KMS-11 (cell line): ENCODE measurements at regions not wholly inside any gene's neighbourhood (a gene's known extent, or its start where the extent isn't known, plus 50 kb on each side); places are given as distances from the start of the nearest gene placed in this dataset.

Source experiments
- H2AFZ ChIP-seq: fragments of 200-600 bp; sonication (generic); 2 replicates; pipeline ENCODE4 v1.6.1; 2016; ENCODE audit warnings: antibody characterized with exemption, mixed run types, low read depth
- H3K27ac ChIP-seq: fragments of 200-600 bp; sonication (generic); 2 replicates; pipeline ENCODE4 v1.6.1; 2016; ENCODE audit warnings: mild to moderate bottlenecking, mixed run types
- H3K27me3 ChIP-seq: fragments of 200-600 bp; sonication (generic); 2 replicates; pipeline ENCODE4 v1.6.1; 2017; ENCODE audit warnings: mild to moderate bottlenecking, low read depth, mixed run types, moderate library complexity; ENCODE audit not compliant: insufficient read depth
- H3K36me3 ChIP-seq: fragments of 200-600 bp; sonication (generic); 2 replicates; pipeline ENCODE4 v1.6.1; 2017; ENCODE audit warnings: mild to moderate bottlenecking, mixed run types; ENCODE audit not compliant: insufficient read depth
- H3K4me1 ChIP-seq: fragments of 200-600 bp; sonication (generic); 2 replicates; pipeline ENCODE4 v1.6.1; 2016; ENCODE audit warnings: mild to moderate bottlenecking, low read depth, mixed run types; ENCODE audit not compliant: poor library complexity, severe bottlenecking
- H3K4me2 ChIP-seq: fragments of 200-600 bp; sonication (generic); 2 replicates; pipeline ENCODE4 v1.7.0; 2016; ENCODE audit warnings: mild to moderate bottlenecking, mixed run types
- H3K4me3 ChIP-seq: fragments of 200-600 bp; sonication (generic); IDR thresholded peaks from 2 replicates; pipeline ENCODE4 v1.6.1; 2017; ENCODE audit warnings: low read depth, low read length, mixed read lengths; ENCODE audit not compliant: insufficient read depth
- H3K79me2 ChIP-seq: fragments of 200-600 bp; sonication (generic); 2 replicates; pipeline ENCODE4 v1.6.1; 2016; ENCODE audit warnings: low read depth, mixed run types; ENCODE audit not compliant: insufficient read depth
- H3K9ac ChIP-seq: fragments of 200-600 bp; sonication (generic); 2 replicates; pipeline ENCODE4 v1.6.1; 2016; ENCODE audit warnings: mild to moderate bottlenecking, mixed run types
- H4K20me1 ChIP-seq: fragments of 200-600 bp; sonication (generic); 2 replicates; pipeline ENCODE4 v1.6.1; 2016; ENCODE audit warnings: mild to moderate bottlenecking, mixed run types; ENCODE audit not compliant: insufficient read depth
- TF ChIP-seq, protein P1 (sequence below): fragments of 200-600 bp; sonication (generic); conservative IDR thresholded peaks from 2 replicates; pipeline ENCODE4 v1.6.1; 2017; ENCODE audit warnings: low read depth, mild to moderate bottlenecking, antibody characterized with exemption, low read length, moderate library complexity, mixed read lengths

DNA sequence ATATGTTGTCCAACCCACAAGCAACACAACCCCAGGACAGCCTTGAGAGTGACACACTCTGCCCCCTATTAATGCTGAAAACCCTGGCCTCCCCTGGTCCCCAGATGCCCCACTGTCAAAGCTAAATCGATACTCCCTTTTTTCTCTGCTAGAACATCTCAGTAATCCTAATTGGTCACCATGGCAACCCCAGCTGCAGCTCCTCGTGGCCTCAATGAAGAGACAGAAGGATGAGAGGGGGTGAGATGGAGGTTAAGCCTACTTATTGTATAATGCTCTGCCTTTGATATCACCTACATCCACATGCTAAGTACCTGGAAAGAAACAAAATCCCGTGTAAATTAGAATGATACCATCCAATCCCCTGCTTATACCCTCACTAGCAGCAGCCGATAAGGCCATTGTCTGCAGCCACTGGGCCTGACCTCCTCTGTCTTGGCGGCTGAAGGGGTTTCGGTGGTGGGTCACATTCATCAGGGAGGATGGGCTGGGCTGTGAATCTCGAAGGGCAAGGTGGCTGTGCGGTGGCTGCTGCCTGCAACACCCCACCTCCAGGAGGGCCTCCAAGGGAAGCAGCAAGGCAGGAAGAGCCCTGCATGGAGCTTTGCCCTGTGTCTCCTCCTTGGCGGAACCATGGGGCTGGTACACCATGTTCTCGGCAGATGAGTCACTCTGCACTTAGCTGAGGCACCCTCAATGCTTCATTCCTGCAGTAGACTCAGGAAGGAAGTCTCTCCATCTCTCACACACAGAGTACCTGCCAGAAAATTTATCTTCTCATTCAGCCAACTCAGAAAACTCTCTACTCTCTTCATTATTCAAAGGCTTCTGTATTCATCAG is 399.5 kb downstream of the BUD13 start:
- Histone ChIP-seq H2AFZ (no peak overlapping the region), H3K4me2 (no peak overlapping the region), H4K20me1 (no peaks in the 10 kb centered on the region), H3K27me3 (no peaks in the 10 kb centered on the region), H3K79me2 (no peaks in the 10 kb centered on the region), H3K27ac (no peak overlapping the region), H3K9ac (no peak overlapping the region), H3K4me3 (no peak overlapping the region), H3K4me1 (no peaks in the 10 kb centered on the region), H3K36me3 (no peaks in the 10 kb centered on the region)
- TF ChIP-seq, protein P1, sequence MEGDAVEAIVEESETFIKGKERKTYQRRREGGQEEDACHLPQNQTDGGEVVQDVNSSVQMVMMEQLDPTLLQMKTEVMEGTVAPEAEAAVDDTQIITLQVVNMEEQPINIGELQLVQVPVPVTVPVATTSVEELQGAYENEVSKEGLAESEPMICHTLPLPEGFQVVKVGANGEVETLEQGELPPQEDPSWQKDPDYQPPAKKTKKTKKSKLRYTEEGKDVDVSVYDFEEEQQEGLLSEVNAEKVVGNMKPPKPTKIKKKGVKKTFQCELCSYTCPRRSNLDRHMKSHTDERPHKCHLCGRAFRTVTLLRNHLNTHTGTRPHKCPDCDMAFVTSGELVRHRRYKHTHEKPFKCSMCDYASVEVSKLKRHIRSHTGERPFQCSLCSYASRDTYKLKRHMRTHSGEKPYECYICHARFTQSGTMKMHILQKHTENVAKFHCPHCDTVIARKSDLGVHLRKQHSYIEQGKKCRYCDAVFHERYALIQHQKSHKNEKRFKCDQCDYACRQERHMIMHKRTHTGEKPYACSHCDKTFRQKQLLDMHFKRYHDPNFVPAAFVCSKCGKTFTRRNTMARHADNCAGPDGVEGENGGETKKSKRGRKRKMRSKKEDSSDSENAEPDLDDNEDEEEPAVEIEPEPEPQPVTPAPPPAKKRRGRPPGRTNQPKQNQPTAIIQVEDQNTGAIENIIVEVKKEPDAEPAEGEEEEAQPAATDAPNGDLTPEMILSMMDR: no peak

DNA sequence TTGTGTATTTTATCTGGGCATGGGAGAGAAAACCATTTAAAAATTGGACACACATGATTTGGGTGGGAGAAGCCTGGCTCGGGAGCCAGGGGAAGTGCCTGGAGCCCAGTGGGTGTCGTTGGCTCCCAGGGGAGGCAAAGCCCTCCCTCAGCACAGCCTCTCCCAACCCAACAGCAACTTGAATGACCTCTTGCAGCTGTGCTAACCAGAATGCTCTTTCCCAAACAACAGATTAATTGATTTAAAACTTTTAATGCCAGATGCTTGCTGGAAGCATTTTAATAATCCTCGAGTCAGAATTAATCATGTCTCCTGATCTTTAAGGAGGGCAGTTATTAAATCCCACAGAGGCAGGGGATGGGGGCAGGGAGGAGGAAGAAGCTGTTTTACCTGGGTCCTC is 401.6 kb downstream of the BUD13 start:
- H3K36me3 ChIP-seq: no peaks in the 10 kb centered on the region
- H3K4me2 ChIP-seq: no peak overlapping the region
- H3K4me3 ChIP-seq: no peak overlapping the region
- H4K20me1 ChIP-seq: no peaks in the 10 kb centered on the region
- TF ChIP-seq, protein P1: no peak
- H3K27me3 ChIP-seq: no peaks in the 10 kb centered on the region
- no peak overlapping the region for H3K9ac ChIP-seq
- H3K27ac ChIP-seq: no peak overlapping the region
- H3K4me1 ChIP-seq: no peaks in the 10 kb centered on the region
- no peaks in the 10 kb centered on the region for H3K79me2 ChIP-seq
- no peak overlapping the region for H2AFZ ChIP-seq

DNA sequence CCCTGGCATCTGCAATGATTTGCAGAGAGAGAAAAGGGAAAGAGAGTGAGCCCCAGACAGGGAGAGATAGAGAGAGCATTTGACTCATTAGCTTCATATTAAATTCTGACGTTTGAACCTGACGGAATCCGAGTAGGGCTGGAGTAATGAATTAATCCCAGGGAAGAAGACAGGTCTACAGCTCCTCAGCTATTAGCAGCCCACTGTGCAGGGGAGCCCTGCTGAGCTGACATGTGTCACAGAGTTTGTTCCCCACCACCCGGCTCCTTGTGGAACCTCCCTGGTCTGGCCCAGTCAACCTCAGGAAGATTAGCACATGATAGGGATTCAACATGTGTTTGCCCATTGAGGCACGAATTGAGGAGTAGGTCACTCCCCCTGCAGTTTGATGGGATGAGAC is 404.0 kb downstream of the BUD13 start:
- H3K27ac ChIP-seq: no peak overlapping the region
- no peak overlapping the region for H2AFZ ChIP-seq
- H3K9ac ChIP-seq: no peak overlapping the region
- H3K79me2 ChIP-seq: no peaks in the 10 kb centered on the region
- no peaks in the 10 kb centered on the region for H3K4me1 ChIP-seq
- TF ChIP-seq, protein P1: no peak
- no peaks in the 10 kb centered on the region for H3K36me3 ChIP-seq
- no peak overlapping the region for H3K4me3 ChIP-seq
- no peak overlapping the region for H3K4me2 ChIP-seq
- H3K27me3 ChIP-seq: no peaks in the 10 kb centered on the region
- H4K20me1 ChIP-seq: no peaks in the 10 kb centered on the region

DNA sequence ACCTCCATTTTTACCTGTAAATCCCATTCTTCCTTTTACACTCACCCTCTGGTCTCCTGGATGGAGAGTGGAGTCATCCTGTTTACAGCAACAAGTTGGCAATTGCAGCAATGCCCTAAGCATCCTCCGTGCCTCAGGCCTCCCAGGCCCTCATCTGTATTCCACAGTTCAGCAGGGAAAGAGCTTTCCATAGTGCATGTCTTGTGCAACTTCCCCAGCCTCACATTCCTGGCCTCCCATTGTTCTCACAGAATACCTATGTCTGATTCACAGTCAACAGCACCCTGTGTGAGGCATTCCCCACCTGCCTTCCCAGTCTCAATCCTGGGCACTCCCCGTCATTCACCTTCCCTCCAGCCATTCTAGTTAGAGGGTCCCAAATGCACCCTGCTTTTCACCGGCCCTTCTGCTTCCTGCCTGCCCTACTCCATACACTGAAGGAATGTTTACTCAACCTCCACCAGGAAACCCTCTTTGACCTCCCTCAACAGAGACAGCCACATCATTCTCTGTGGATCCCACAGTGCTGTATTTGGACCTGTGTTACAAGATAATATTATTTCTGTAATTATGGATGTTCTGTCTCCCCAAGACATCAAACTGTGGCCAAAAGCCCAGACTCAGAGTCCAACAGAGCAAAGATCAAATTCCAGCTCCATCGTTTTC is 405.7 kb downstream of the BUD13 start:
- Histone ChIP-seq H3K36me3 (no peaks in the 10 kb centered on the region), H3K27ac (no peak overlapping the region), H3K4me2 (no peak overlapping the region), H3K79me2 (no peaks in the 10 kb centered on the region), H2AFZ (no peak overlapping the region), H3K4me1 (no peaks in the 10 kb centered on the region), H3K4me3 (no peak overlapping the region), H3K9ac (no peak overlapping the region), H4K20me1 (no peaks in the 10 kb centered on the region), H3K27me3 (no peaks in the 10 kb centered on the region)
- TF ChIP-seq, protein P1: no peak
